Activated B cell treated with CpG ODN at 0.5 μM for 24 hours (primary cell): ENCODE measurements at regions not wholly inside any gene's neighbourhood (a gene's known extent, or its start where the extent isn't known, plus 50 kb on each side); places are given as distances from the start of the nearest gene placed in this dataset.

ENCODE experiments used
- ATAC-seq: fragments of 200-7000 bp; cut with Tn5 transposase; one replicate; pipeline ENCODE4 v1.10.0; 2021; ENCODE audit warnings: low read depth, mild to moderate bottlenecking, moderate library complexity
- CTCF ChIA-PET: fragments of 350-600 bp; sonication (Branson Sonifier 250); formaldehyde crosslinking; loops from one replicate; lab custom pipeline; 2021; ENCODE audit warnings: antibody characterized with exemption; lab: Charles Lee
- POLR2A ChIA-PET: fragments of 350-600 bp; sonication (Branson Sonifier 250); formaldehyde crosslinking; loops from one replicate; lab custom pipeline; 2021; ENCODE audit warnings: antibody characterized with exemption; lab: Charles Lee
- DNase-seq: peaks from one replicate; pipeline ENCODE4 v3.0.0; 2022
- H3K27ac Mint-ChIP-seq: one replicate; pipeline ENCODE4 v1.8.0; 2020; ENCODE audit warnings: mixed read lengths
- H3K27me3 Mint-ChIP-seq: one replicate; pipeline ENCODE4 v1.8.0; 2021; ENCODE audit warnings: mixed read lengths
- H3K36me3 Mint-ChIP-seq: one replicate; pipeline ENCODE4 v1.8.0; 2021; ENCODE audit warnings: low read depth, mixed read lengths
- H3K4me1 Mint-ChIP-seq: one replicate; pipeline ENCODE4 v1.8.0; 2021; ENCODE audit warnings: mixed read lengths
- H3K4me3 Mint-ChIP-seq: one replicate; pipeline ENCODE4 v1.8.0; 2020; ENCODE audit warnings: mild to moderate bottlenecking, mixed read lengths
- H3K9me3 Mint-ChIP-seq: one replicate; pipeline ENCODE4 v1.8.0; 2020; ENCODE audit warnings: mixed read lengths
- CTCF ChIP-seq: fragments of 200-600 bp; IDR thresholded peaks from one replicate; pipeline ENCODE4 v1.8.0; 2022; ENCODE audit warnings: antibody characterized with exemption, mild to moderate bottlenecking
- intact Hi-C: fragments of 100-400 bp; cut with micrococcal nuclease; formaldehyde crosslinking; loops from one replicate; pipeline ENCODE4 v1.15.1; 2024

GRCh38 chr3:99542767-99543518, 95.5 kb upstream of the COL8A1 start:
- Mint-ChIP-seq H3K27me3 (no peaks in the 10 kb centered on the region), H3K9me3 (no peaks in the 10 kb centered on the region), H3K27ac (no peak overlapping the region), H3K36me3 (no peaks in the 10 kb centered on the region), H3K4me3 (no peak overlapping the region), H3K4me1 (no peaks in the 10 kb centered on the region)
- DNase-seq (no peak), ATAC-seq (no peak)
- TF ChIP-seq CTCF: no peak
- ChIA-PET CTCF (no interaction called here), POLR2A (no interaction called here)
- intact Hi-C loops: no loop called here

- Mint-ChIP-seq H3K4me1 (no peaks in the 10 kb centered on the region), H3K4me3 (no peak overlapping the region), H3K36me3 (no peaks in the 10 kb centered on the region), H3K9me3 (no peaks in the 10 kb centered on the region), H3K27ac (no peak overlapping the region), H3K27me3 (no peaks in the 10 kb centered on the region)
- TF ChIP-seq CTCF: no peak
- intact Hi-C loops: no loop called here
- POLR2A ChIA-PET: no interaction called here
- DNase-seq (no peak), ATAC-seq (no peak)
- CTCF ChIA-PET: no interaction called here
Observed at GRCh38 chr3:99541181-99541580, 97.2 kb upstream of the COL8A1 start.

- intact Hi-C loops: no loop called here
- no peak for TF ChIP-seq CTCF
- CTCF ChIA-PET: no interaction called here
- H3K4me1 Mint-ChIP-seq: no peaks in the 10 kb centered on the region
- H3K27ac Mint-ChIP-seq: no peak overlapping the region
- DNase-seq: no peak
- no peak for ATAC-seq
- POLR2A ChIA-PET: no interaction called here
- H3K27me3 Mint-ChIP-seq: peaks cover under 1% of the 10 kb centered on the region
- H3K36me3 Mint-ChIP-seq: no peaks in the 10 kb centered on the region
- H3K4me3 Mint-ChIP-seq: no peak overlapping the region
- no peaks in the 10 kb centered on the region for H3K9me3 Mint-ChIP-seq
Observed at GRCh38 chr3:99537416-99537815, 101.0 kb upstream of the COL8A1 start.

DNA sequence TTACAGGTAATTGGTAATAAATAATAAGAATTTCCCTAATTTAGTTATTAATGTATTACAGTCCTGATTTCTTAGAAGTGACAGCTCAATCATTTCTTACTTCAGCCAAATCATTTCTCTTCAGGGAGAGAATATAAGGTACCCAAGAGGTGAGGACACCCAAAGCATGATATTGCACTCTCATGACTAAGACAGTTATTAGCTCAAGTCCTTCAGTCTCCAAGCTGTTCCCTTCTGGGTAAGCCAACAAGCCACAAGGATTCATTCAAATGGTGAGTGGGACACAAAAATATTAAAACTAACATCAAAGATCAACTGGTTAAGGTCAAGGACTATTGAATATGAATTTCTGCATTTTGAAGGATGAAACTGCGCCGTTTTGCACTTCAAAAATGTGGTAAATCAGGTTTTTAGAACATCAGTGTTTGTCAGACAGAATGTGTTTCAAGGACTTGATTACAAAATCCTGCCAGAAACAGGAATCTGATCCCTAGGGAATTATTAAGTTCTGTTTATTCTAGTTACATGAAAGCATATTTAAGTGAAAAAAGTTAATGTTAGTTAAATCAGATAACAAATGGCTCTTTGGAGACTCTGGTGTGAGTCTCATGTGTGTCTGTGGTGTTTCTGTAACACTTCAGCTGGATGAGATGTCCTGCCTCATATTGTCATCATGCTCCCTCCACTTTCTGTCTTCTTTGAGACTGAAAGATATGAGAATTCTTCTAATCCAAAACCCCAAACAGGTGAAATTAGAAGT, 101.7 kb upstream of the COL8A1 start:
- DNase-seq (no peak), ATAC-seq (no peak)
- ChIA-PET CTCF (no interaction called here), POLR2A (no interaction called here)
- Mint-ChIP-seq H3K4me3 (no peak overlapping the region), H3K4me1 (no peaks in the 10 kb centered on the region), H3K27ac (no peak overlapping the region), H3K36me3 (no peaks in the 10 kb centered on the region), H3K9me3 (no peaks in the 10 kb centered on the region), H3K27me3 (peaks cover 2% of the 10 kb centered on the region)
- no peak for TF ChIP-seq CTCF
- intact Hi-C loops: no loop called here

GRCh38 chr3:99534951-99535704, 103.3 kb upstream of the COL8A1 start:
- Mint-ChIP-seq H3K4me1 (no peaks in the 10 kb centered on the region), H3K9me3 (no peaks in the 10 kb centered on the region), H3K36me3 (no peaks in the 10 kb centered on the region), H3K27me3 (peaks cover 2% of the 10 kb centered on the region), H3K4me3 (no peak overlapping the region), H3K27ac (no peak overlapping the region)
- no peak for TF ChIP-seq CTCF
- CTCF ChIA-PET: no interaction called here
- POLR2A ChIA-PET: no interaction called here
- intact Hi-C loops: loop anchor here (5.0 kb wide), 1 partner anchor 718 kb away; no protein-coding TSS in a partner anchor
- DNase-seq: no peak
- ATAC-seq: no peak
